HG03342 (cell line): ENCODE measurements at regions not wholly inside any gene's neighbourhood (a gene's known extent, or its start where the extent isn't known, plus 50 kb on each side); places are given as distances from the start of the nearest gene placed in this dataset.

Experiments
- ATAC-seq: cut with Tn5 transposase; IDR thresholded peaks from one replicate; pipeline ENCODE4 v1.9.1; 2021; ENCODE audit warnings: mild to moderate bottlenecking, moderate library complexity; ENCODE audit not compliant: unreplicated experiment

- peak; percentile 80 for ATAC-seq
Measured at GRCh38 chr4:20395160-20395773, 143.6 kb downstream of the SLIT2 start.

- ATAC-seq = no peak
Measured at GRCh38 chr4:20403290-20403689, 151.6 kb downstream of the SLIT2 start.

GRCh38 chr4:20403846-20404245 lies 152.1 kb downstream of the SLIT2 start:
- ATAC-seq = no peak

GRCh38 chr4:20408611-20409010 lies 156.9 kb downstream of the SLIT2 start:
- ATAC-seq = no peak

- ATAC-seq = no peak
Measured at GRCh38 chr4:20412072-20412471, 160.4 kb downstream of the SLIT2 start.

GRCh38 chr4:20416800-20417199 lies 165.1 kb downstream of the SLIT2 start:
- ATAC-seq = no peak

GRCh38 chr4:20418861-20419451 lies 167.3 kb downstream of the SLIT2 start:
- ATAC-seq = peak; percentile 98

- no peak for ATAC-seq
Measured at GRCh38 chr4:20420916-20421602, 169.4 kb downstream of the SLIT2 start.

- ATAC-seq = no peak
Measured at GRCh38 chr4:20421603-20421985, 169.9 kb downstream of the SLIT2 start.

GRCh38 chr4:20422398-20422797 lies 170.7 kb downstream of the SLIT2 start:
- peak; percentile 68 for ATAC-seq

GRCh38 chr4:20423420-20423819 lies 171.7 kb downstream of the SLIT2 start:
- ATAC-seq = no peak

- no peak for ATAC-seq
Measured at GRCh38 chr4:20426028-20426427, 174.3 kb downstream of the SLIT2 start.

- ATAC-seq = peak; percentile 49
Measured at GRCh38 chr4:20428436-20429160, 176.9 kb downstream of the SLIT2 start.

- no peak for ATAC-seq
Measured at GRCh38 chr4:20430259-20430941, 178.7 kb downstream of the SLIT2 start.

- ATAC-seq = no peak
Measured at GRCh38 chr4:20431543-20431951, 179.8 kb downstream of the SLIT2 start.

GRCh38 chr4:20432088-20432487 lies 180.4 kb downstream of the SLIT2 start:
- no peak for ATAC-seq

GRCh38 chr4:20433097-20433705 lies 181.5 kb downstream of the SLIT2 start:
- ATAC-seq = no peak

GRCh38 chr4:20440170-20440569 lies 188.5 kb downstream of the SLIT2 start:
- no peak for ATAC-seq

- no peak for ATAC-seq
Measured at GRCh38 chr4:20443015-20443805, 191.5 kb downstream of the SLIT2 start.
